H1 (cell line): ENCODE measurements at regions not wholly inside any gene's neighbourhood (a gene's known extent, or its start where the extent isn't known, plus 50 kb on each side); places are given as distances from the start of the nearest gene placed in this dataset.

Source experiments
- CTCF ChIA-PET: fragments of 300-600 bp; sonication (Branson Sonifier 250); formaldehyde crosslinking; loops from one replicate; lab custom pipeline; 2021; ENCODE audit not compliant: partially characterized antibody; lab: Charles Lee
- POLR2A ChIA-PET: fragments of 300-600 bp; sonication (Branson Sonifier 250); formaldehyde crosslinking; loops from one replicate; lab custom pipeline; 2021; ENCODE audit warnings: inconsistent platforms; ENCODE audit not compliant: partially characterized antibody; lab: Charles Lee
- DNase-seq, 2 experiments: peaks; one replicate each; pipeline versions ENCODE4 v3.0.0 to v3.0.0-alpha.2; 2010 to 2022; ENCODE audit warnings: low spot score in 2 of 2, low read depth in 1 of 2, mixed read lengths in 1 of 2
- FAIRE-seq: peaks from 2 replicates; lab custom pipeline; 2011; peaks lifted over from hg19 to GRCh38; lab: Jason Lieb, UNC
- H2AFZ ChIP-seq: 2 replicates; pipeline ENCODE4 v1.8.1; 2012; ENCODE audit warnings: low read length, inconsistent platforms
- H2AK5ac ChIP-seq: 2 replicates; pipeline ENCODE4 v1.6.1; 2013; ENCODE audit warnings: low read depth, low read length
- H2BK120ac ChIP-seq: replicated peaks from 2 replicates; pipeline ENCODE3; 2013; ENCODE audit warnings: low read depth, low read length, inconsistent platforms
- H2BK12ac ChIP-seq: 2 replicates; pipeline ENCODE4 v1.6.1; 2013; ENCODE audit warnings: low read depth, low read length
- H2BK15ac ChIP-seq: 2 replicates; pipeline ENCODE4 v1.6.1; 2013; ENCODE audit warnings: low read length
- H2BK20ac ChIP-seq: 2 replicates; pipeline ENCODE4 v1.6.1; 2013; ENCODE audit warnings: low read length
- H2BK5ac ChIP-seq: 2 replicates; pipeline ENCODE4 v1.6.1; 2013; ENCODE audit warnings: low read depth, low read length
- H3K14ac ChIP-seq: 2 replicates; pipeline ENCODE4 v1.6.1; 2013; ENCODE audit warnings: inconsistent platforms; ENCODE audit not compliant: insufficient read length
- H3K18ac ChIP-seq: 2 replicates; pipeline ENCODE4 v1.6.1; 2013; ENCODE audit warnings: low read length; ENCODE audit errors: extremely low read depth
- H3K23ac ChIP-seq: 2 replicates; pipeline ENCODE4 v1.6.1; 2013; ENCODE audit warnings: inconsistent platforms; ENCODE audit not compliant: insufficient read length
- H3K23me2 ChIP-seq: 2 replicates; pipeline ENCODE4 v1.6.1; 2013; ENCODE audit warnings: low read depth, low read length
- H3K27ac ChIP-seq: 2 replicates; pipeline ENCODE4 v1.6.1; 2011; ENCODE audit warnings: low read depth, low read length, inconsistent platforms
- H3K27me3 ChIP-seq, 4 experiments: replicated peaks in 1 of 4; 1 replicate in 1 of 4; 2 replicates in 3 of 4; pipeline versions ENCODE4 v1.6.1 to v1.8.1; 2011 to 2013; ENCODE audit warnings: low read length in 3 of 4, mild to moderate bottlenecking in 3 of 4, inconsistent platforms in 2 of 4, mixed read lengths in 2 of 4, moderate library complexity in 1 of 4; ENCODE audit not compliant: control insufficient read depth in 3 of 4, insufficient read depth in 3 of 4; ENCODE audit errors: extremely low read depth in 1 of 4
- H3K36me3 ChIP-seq, 4 experiments: 2 replicates each; pipeline versions ENCODE4 v1.6.1 to v1.8.1; 2011 to 2013; ENCODE audit warnings: mild to moderate bottlenecking in 4 of 4, low read length in 3 of 4, moderate library complexity in 2 of 4, control low read depth in 1 of 4, inconsistent platforms in 1 of 4; ENCODE audit not compliant: insufficient read depth in 4 of 4, control insufficient read depth in 2 of 4
- H3K4ac ChIP-seq: replicated peaks from 2 replicates; pipeline ENCODE3; 2013; ENCODE audit warnings: low read length, low read depth, mixed read lengths, inconsistent platforms; ENCODE audit not compliant: insufficient read length
- H3K4me1 ChIP-seq, 4 experiments: replicated peaks in 1 of 4; 1 replicate in 1 of 4; 2 replicates in 3 of 4; pipeline versions ENCODE4 v1.6.1 to v1.8.1; 2011 to 2013; ENCODE audit warnings: low read length in 3 of 4, inconsistent platforms in 2 of 4, mixed read lengths in 1 of 4; ENCODE audit not compliant: insufficient read depth in 4 of 4, control insufficient read depth in 3 of 4
- H3K4me2 ChIP-seq, 2 experiments: 2 replicates each; pipeline versions ENCODE4 v1.6.1 to v1.8.1; 2011 to 2013; ENCODE audit warnings: low read depth in 2 of 2, low read length in 2 of 2, control low read depth in 1 of 2, inconsistent platforms in 1 of 2, mild to moderate bottlenecking in 1 of 2; ENCODE audit not compliant: insufficient read depth in 1 of 2
- H3K4me3 ChIP-seq, 4 experiments: fragments of 200-600, 300-600 bp in 1 of 4; sonication (generic), shearing (Covaris generic), sonication (Bioruptor Twin) in 1 of 4; 2 replicates each; pipeline versions ENCODE4 v1.5.1 to v1.8.1; 2011 to 2016; ENCODE audit warnings: low read length in 4 of 4, low read depth in 3 of 4, control low read depth in 2 of 4, inconsistent platforms in 2 of 4, mild to moderate bottlenecking in 2 of 4, mixed read lengths in 1 of 4, moderate library complexity in 1 of 4; ENCODE audit not compliant: insufficient read depth in 2 of 4; ENCODE audit errors: extremely low read depth in 1 of 4
- H3K56ac ChIP-seq: replicated peaks from 2 replicates; pipeline ENCODE3; 2013; ENCODE audit warnings: low read depth, mild to moderate bottlenecking, mixed read lengths, low read length, inconsistent platforms; ENCODE audit not compliant: insufficient read length
- H3K79me1 ChIP-seq: 2 replicates; pipeline ENCODE4 v1.6.1; 2013; ENCODE audit warnings: low read depth, low read length, control low read depth
- H3K79me2 ChIP-seq, 2 experiments: 2 replicates each; pipeline versions ENCODE4 v1.6.1 to v1.8.1; 2012 to 2013; ENCODE audit warnings: low read length in 2 of 2, mild to moderate bottlenecking in 2 of 2, inconsistent platforms in 1 of 2; ENCODE audit not compliant: insufficient read depth in 2 of 2, control insufficient read depth in 1 of 2
- H3K9ac ChIP-seq, 4 experiments: replicated peaks in 1 of 4; 1 replicate in 1 of 4; 2 replicates in 3 of 4; pipeline versions ENCODE4 v1.6.1 to v1.8.1; 2011 to 2013; ENCODE audit warnings: low read depth in 3 of 4, low read length in 3 of 4, control low read depth in 2 of 4, mild to moderate bottlenecking in 2 of 4, moderate library complexity in 2 of 4, inconsistent platforms in 1 of 4; ENCODE audit errors: extremely low read depth in 1 of 4
- H3K9me3 ChIP-seq, 2 experiments: 2 replicates each; pipeline versions ENCODE4 v1.6.1 to v1.8.1; 2012 to 2013; ENCODE audit warnings: mild to moderate bottlenecking in 2 of 2, moderate library complexity in 2 of 2, control low read depth in 1 of 2, inconsistent platforms in 1 of 2, low read depth in 1 of 2, low read length in 1 of 2, mixed read lengths in 1 of 2; ENCODE audit not compliant: insufficient read depth in 2 of 2
- H4K20me1 ChIP-seq, 2 experiments: replicated peaks in 1 of 2; 2 replicates each; pipeline versions ENCODE3 to v1.8.1; 2011 to 2013; ENCODE audit warnings: inconsistent platforms in 2 of 2, low read length in 2 of 2, mild to moderate bottlenecking in 1 of 2; ENCODE audit not compliant: insufficient read depth in 2 of 2, control insufficient read depth in 1 of 2
- H4K5ac ChIP-seq: 2 replicates; pipeline ENCODE4 v1.6.1; 2013; ENCODE audit warnings: low read length, low read depth, mixed read lengths, inconsistent platforms; ENCODE audit not compliant: insufficient read length
- H4K8ac ChIP-seq: 2 replicates; pipeline ENCODE4 v1.8.0; 2013; ENCODE audit warnings: mild to moderate bottlenecking, moderate library complexity, low read length, inconsistent platforms; ENCODE audit not compliant: insufficient read depth; ENCODE audit errors: extremely low read depth
- H4K91ac ChIP-seq: replicated peaks from 2 replicates; pipeline ENCODE3; 2013; ENCODE audit warnings: low read length, mixed read lengths, inconsistent platforms; ENCODE audit not compliant: insufficient read length
- ASH2L ChIP-seq: fragments of 200-600, 300-600 bp; sonication (generic); IDR thresholded peaks from one replicate; pipeline ENCODE4 v1.7.1; 2017; ENCODE audit warnings: low read length
- BACH1 ChIP-seq: IDR thresholded peaks from 2 replicates; pipeline ENCODE4 v1.6.1; 2012; ENCODE audit warnings: low read length, improper control_type of control experiment
- BRCA1 ChIP-seq: IDR thresholded peaks from 2 replicates; pipeline ENCODE4 v1.6.1; 2012; ENCODE audit warnings: low read depth, low read length, improper control_type of control experiment
- CEBPB ChIP-seq: IDR thresholded peaks from 2 replicates; pipeline ENCODE4 v1.6.1; 2012; ENCODE audit warnings: low read depth, low read length
- FOSL1 ChIP-seq: IDR thresholded peaks from 2 replicates; pipeline ENCODE4 v1.6.1; 2011; ENCODE audit warnings: mild to moderate bottlenecking, low read depth, low read length, moderate library complexity; ENCODE audit not compliant: insufficient read depth
- HDAC2 ChIP-seq, 2 experiments: fragments of 300-600 bp in 1 of 2; sonication (generic) in 1 of 2; IDR thresholded peaks; 2 replicates each; pipeline ENCODE4 v1.6.1; 2011 to 2012; ENCODE audit warnings: low read depth in 2 of 2, low read length in 2 of 2, mild to moderate bottlenecking in 2 of 2, moderate library complexity in 2 of 2, borderline replicate concordance in 1 of 2, inconsistent platforms in 1 of 2
- KDM1A ChIP-seq: fragments of 200-600, 300-600 bp; sonication (generic); IDR thresholded peaks from 2 replicates; pipeline ENCODE4 v1.7.1; 2016; ENCODE audit warnings: mild to moderate bottlenecking, low read length, borderline replicate concordance
- SP1 ChIP-seq: IDR thresholded peaks from 2 replicates; pipeline ENCODE4 v1.6.1; 2011; ENCODE audit warnings: low read depth, low read length
- SP4 ChIP-seq: IDR thresholded peaks from 2 replicates; pipeline ENCODE4 v1.6.1; 2012; ENCODE audit warnings: low read length, inconsistent platforms
- ZNF274 ChIP-seq: IDR thresholded peaks from 2 replicates; pipeline ENCODE4 v1.7.0; 2012; ENCODE audit warnings: low read length, borderline replicate concordance; ENCODE audit errors: extremely low read depth
- WGBS, 2 experiments: shearing (Covaris generic) in 1 of 2; methylation state at CpG; one replicate each; pipeline versions ENCODE4 v1.1.6 to v1.1.7; 2013 to 2015; ENCODE audit warnings: low lambda C conversion rate in 2 of 2, mixed read lengths in 2 of 2, inconsistent platforms in 1 of 2, low coverage in 1 of 2, missing lambda C conversion rate in 1 of 2; ENCODE audit not compliant: insufficient replicate concordance in 2 of 2, insufficient coverage in 1 of 2, insufficient read length in 1 of 2; ENCODE audit errors: extremely low coverage in 1 of 2, missing lambda C conversion rate in 1 of 2; 5-methylcytosine and 5-hydroxymethylcytosine counted together
- TF ChIP-seq, protein P1 (sequence below): IDR thresholded peaks from 2 replicates; pipeline ENCODE4 v1.6.1; 2012; ENCODE audit warnings: low read length, inconsistent platforms
- TF ChIP-seq, protein P2 (sequence below): IDR thresholded peaks from 2 replicates; pipeline ENCODE4 v1.6.1; 2012; ENCODE audit warnings: inconsistent platforms

DNA sequence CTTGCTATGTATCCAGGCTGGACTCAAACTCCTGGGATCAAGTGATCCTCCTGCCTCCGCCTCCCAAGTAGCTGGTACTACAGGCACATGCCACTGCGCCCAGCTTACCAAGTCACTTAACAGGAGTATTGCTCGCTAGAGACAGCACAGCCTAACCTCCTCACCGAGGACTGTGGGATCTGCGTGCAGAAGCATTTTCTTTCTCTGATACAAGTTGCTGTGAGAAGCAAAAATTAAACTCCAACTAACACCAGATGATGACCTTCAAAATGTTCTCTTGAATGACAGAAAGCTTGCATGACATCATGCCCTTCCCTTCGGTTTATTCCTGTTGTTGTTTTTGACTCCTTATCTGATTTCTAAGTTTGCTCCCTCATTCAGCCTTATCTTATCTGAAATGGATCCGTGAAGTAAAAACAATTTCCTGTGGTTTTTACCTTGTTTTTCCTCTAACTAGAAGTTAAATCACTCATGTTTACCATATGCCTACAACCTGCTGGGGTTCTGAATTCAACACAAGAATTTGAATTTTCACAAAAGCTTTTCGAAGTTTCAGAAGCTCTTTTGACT lies 94.4 kb upstream of the KIF5B start:
- CTCF ChIA-PET = interaction anchor here (0.7 kb wide), 1 partner anchor 10 kb away, joined by 3 read pairs; no protein-coding TSS in a partner anchor
- Histone ChIP-seq H3K27me3 (no peaks in the 10 kb centered on the region), H3K4ac (no peak overlapping the region), H3K23ac (no peak overlapping the region), H3K9me3 (0 out of 4 replicates have a peak, but pooled peaks cover 0 to 3% of the 10 kb centered on the region in 2 experiments), H3K4me1 (no peaks in the 10 kb centered on the region), H3K18ac (no peak overlapping the region), H3K4me2 (no peak overlapping the region), H4K8ac (no peak overlapping the region), H2BK5ac (no peak overlapping the region), H3K56ac (no peak overlapping the region), H4K5ac (no peak overlapping the region), H3K79me1 (no peaks in the 10 kb centered on the region), H3K14ac (no peak overlapping the region), H3K23me2 (no peaks in the 10 kb centered on the region), H2AK5ac (no peak overlapping the region), H2BK15ac (peak overlapping the region; percentile 67; the same call in 1 of the 2 replicates), H4K20me1 (no peaks in the 10 kb centered on the region), H3K9ac (no peak overlapping the region), H2BK12ac (no peak overlapping the region), H3K27ac (no peak overlapping the region), H2AFZ (0 out of 2 replicates have a peak overlapping the region, but pooled peaks have one; percentile 13), H3K4me3 (no peak overlapping the region), H3K36me3 (no peaks in the 10 kb centered on the region), H3K79me2 (no peaks in the 10 kb centered on the region), H2BK20ac (no peak overlapping the region), H2BK120ac (no peak overlapping the region), H4K91ac (no peak overlapping the region)
- FAIRE-seq (no peak), DNase-seq (no peak)
- POLR2A ChIA-PET = interaction anchor here (0.6 kb wide), 1 partner anchor 94 kb away, joined by 3 read pairs; no protein-coding TSS in a partner anchor
- 85% methylated on average over 8 of the region's 8 CpGs; no CpG with 5 or more reads in 1 of the 2 experiments for WGBS, 2 experiments
- TF ChIP-seq HDAC2 (IDR thresholded peaks at IDR 0.05; ENCODE audit: borderline replicate concordance in 1 of 2, low read depth in 2 of 2, low read length in 2 of 2) (no peak), ZNF274 (no peak), BACH1 (no peak), FOSL1 (no peak), CEBPB (no peak), SP1 (no peak), SP4 (no peak), KDM1A (no peak), BRCA1 (no peak), ASH2L (no peak)
- TF ChIP-seq, protein P1, sequence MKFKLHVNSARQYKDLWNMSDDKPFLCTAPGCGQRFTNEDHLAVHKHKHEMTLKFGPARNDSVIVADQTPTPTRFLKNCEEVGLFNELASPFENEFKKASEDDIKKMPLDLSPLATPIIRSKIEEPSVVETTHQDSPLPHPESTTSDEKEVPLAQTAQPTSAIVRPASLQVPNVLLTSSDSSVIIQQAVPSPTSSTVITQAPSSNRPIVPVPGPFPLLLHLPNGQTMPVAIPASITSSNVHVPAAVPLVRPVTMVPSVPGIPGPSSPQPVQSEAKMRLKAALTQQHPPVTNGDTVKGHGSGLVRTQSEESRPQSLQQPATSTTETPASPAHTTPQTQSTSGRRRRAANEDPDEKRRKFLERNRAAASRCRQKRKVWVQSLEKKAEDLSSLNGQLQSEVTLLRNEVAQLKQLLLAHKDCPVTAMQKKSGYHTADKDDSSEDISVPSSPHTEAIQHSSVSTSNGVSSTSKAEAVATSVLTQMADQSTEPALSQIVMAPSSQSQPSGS = no peak
- TF ChIP-seq, protein P2, sequence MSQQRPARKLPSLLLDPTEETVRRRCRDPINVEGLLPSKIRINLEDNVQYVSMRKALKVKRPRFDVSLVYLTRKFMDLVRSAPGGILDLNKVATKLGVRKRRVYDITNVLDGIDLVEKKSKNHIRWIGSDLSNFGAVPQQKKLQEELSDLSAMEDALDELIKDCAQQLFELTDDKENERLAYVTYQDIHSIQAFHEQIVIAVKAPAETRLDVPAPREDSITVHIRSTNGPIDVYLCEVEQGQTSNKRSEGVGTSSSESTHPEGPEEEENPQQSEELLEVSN = no peak
